AG04449 (cell line): ENCODE measurements at regions not wholly inside any gene's neighbourhood (a gene's known extent, or its start where the extent isn't known, plus 50 kb on each side); places are given as distances from the start of the nearest gene placed in this dataset.

ENCODE experiments used
- CTCF ChIA-PET: fragments of 350-600 bp; formaldehyde crosslinking; extraction: SDS; loops from one replicate; lab custom pipeline; 2021; ENCODE audit warnings: antibody characterized with exemption; lab: Yijun Ruan, JAX
- POLR2A ChIA-PET: fragments of 400-600, 350-600 bp; formaldehyde crosslinking; extraction: SDS; loops from one replicate; lab custom pipeline; 2020; ENCODE audit warnings: antibody characterized with exemption, inconsistent platforms; lab: Yijun Ruan, JAX
- DNase-seq: peaks from one replicate; pipeline ENCODE4 v3.0.0-alpha.2; 2010; ENCODE audit warnings: low read depth, low spot score
- H3K4me3 ChIP-seq: 2 replicates; pipeline ENCODE4 v1.5.1; 2011; ENCODE audit warnings: low read depth, mild to moderate bottlenecking, control low read depth, low read length
- TF ChIP-seq, protein P1 (sequence below): IDR thresholded peaks from one replicate; pipeline ENCODE4 v1.5.1; 2011; ENCODE audit warnings: mild to moderate bottlenecking, moderate library complexity, low read length, control low read depth, inconsistent platforms; ENCODE audit not compliant: insufficient read depth; ENCODE audit errors: missing control alignments

DNA sequence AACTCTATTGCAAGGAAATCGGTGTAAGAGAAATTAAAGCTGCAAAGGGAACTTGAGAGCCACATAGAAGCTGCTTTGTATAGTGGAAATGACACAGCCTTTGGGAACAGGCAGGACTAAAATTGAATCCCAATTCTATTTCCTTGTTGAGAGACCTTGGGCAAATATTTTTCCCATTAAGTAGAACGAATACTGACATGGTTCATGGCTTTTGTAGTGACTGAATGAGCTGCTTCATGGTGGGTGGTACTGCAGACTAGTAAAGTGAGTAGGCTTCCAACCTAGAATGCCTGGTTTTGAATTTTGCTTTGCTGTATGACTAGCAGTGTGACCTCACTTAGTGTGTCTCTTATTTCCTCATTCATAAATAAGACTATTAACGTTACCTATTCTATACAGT is 182.2 kb upstream of the KCNIP4 start:
- DNase-seq, result no peak
- TF ChIP-seq, protein P1, sequence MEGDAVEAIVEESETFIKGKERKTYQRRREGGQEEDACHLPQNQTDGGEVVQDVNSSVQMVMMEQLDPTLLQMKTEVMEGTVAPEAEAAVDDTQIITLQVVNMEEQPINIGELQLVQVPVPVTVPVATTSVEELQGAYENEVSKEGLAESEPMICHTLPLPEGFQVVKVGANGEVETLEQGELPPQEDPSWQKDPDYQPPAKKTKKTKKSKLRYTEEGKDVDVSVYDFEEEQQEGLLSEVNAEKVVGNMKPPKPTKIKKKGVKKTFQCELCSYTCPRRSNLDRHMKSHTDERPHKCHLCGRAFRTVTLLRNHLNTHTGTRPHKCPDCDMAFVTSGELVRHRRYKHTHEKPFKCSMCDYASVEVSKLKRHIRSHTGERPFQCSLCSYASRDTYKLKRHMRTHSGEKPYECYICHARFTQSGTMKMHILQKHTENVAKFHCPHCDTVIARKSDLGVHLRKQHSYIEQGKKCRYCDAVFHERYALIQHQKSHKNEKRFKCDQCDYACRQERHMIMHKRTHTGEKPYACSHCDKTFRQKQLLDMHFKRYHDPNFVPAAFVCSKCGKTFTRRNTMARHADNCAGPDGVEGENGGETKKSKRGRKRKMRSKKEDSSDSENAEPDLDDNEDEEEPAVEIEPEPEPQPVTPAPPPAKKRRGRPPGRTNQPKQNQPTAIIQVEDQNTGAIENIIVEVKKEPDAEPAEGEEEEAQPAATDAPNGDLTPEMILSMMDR, result no peak
- H3K4me3 ChIP-seq, result no peak overlapping the region
- ChIA-PET POLR2A (no interaction called here), CTCF (interaction anchor here (1.0 to 4.5 kb wide), 7 partner anchors 9 to 341 kb away, joined by 3 to 52 read pairs (median 4); no protein-coding TSS in a partner anchor)

DNA sequence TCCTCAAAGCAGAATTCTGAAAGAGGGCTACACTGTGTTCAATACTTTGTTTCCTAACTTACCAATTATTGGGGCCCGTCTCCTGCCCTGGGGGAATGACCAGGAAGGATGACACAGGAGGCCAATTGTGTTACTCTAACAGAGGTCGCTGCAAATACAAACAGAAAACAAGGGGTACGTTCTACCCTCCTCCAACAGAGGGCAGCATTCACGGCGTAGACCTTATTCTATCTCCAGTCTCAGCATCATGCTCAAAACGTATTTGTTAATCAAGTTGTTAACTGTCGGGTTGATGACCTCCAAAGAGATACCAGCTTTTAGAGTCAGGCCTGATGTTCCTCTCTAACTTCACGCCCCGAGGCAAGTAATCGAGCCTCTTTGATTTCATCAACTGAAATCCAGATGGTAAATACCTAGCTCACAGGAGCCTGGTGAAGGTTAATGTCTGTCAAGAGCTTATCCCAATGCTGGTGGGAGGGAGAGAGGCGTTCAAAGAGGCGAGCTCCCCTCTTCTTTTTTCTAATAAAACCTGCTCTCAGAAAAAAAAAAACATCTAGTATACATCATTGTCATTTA is 181.0 kb upstream of the KCNIP4 start:
- ChIA-PET CTCF (interaction anchor here (0.6 to 4.5 kb wide), 7 partner anchors 14 to 340 kb away, joined by 3 to 52 read pairs (median 3); no protein-coding TSS in a partner anchor), POLR2A (no interaction called here)
- no peak overlapping the region for H3K4me3 ChIP-seq
- TF ChIP-seq, protein P1, result peak; percentile 64
- no peak for DNase-seq

DNA sequence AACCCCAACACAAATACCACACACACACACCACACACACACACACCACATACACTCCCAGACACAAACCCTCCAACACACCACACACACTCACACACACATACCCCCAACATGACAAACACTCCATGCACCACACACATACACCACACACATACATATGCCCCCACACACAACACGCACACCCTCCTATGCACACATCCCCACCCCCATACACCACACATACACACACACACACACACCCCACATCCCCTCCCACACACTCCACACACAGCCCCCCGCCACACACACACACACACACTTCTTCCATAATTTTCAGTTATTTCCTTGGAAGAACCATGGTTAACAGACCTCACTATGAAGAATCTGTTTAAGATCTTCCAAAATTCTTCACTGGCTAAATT is 173.5 kb upstream of the KCNIP4 start:
- H3K4me3 ChIP-seq, result no peak overlapping the region
- ChIA-PET CTCF (interaction anchor here (1.2 kb wide), 1 partner anchor 8 kb away, joined by 3 read pairs; no protein-coding TSS in a partner anchor), POLR2A (no interaction called here)
- DNase-seq, result no peak
- TF ChIP-seq, protein P1, result no peak

DNA sequence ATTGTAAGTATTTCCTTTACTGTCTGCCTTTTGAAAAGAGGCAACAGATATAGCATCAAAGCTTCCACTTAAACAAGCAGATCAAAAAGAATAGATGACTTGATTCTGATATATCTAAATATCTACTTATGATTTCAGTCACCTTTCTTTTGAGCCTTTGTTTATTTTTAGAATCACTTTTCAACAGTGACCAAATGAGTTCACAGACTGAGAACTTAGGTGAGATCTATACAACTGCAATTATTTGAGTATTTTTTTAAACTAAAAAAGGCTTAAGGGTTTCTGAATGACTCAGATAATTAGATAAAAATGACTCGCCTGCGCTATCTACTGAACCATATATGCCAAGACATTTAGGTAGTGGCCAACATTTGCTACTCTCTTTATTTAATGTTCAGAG is 166.7 kb upstream of the KCNIP4 start:
- no peak overlapping the region for H3K4me3 ChIP-seq
- DNase-seq, result no peak
- TF ChIP-seq, protein P1, result no peak
- ChIA-PET POLR2A (no interaction called here), CTCF (interaction anchor here (0.9 to 1.3 kb wide), 4 partner anchors 15 to 276 kb away, joined by 3 to 4 read pairs (median 4); no protein-coding TSS in a partner anchor)

DNA sequence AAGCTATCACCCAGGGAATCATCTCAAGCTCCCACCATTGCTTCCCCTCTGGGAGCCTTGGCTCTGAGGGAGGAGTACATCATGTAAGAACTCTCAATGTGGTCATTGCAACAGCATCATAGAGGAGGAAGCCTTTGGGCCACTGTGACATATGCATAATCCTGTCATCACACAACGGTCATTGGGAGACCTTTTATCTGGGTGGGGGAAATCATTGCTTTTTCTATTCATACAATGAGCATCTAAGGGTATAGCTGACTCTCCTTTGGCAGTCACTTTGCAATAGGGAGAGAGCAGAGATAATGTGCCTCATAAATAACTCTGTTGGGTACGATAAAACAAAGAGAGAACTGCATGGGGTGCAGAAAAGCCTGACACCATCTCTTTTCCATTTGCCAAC is 155.2 kb upstream of the KCNIP4 start:
- no peak overlapping the region for H3K4me3 ChIP-seq
- POLR2A ChIA-PET, result no interaction called here
- CTCF ChIA-PET, result no interaction called here
- TF ChIP-seq, protein P1, result no peak
- no peak for DNase-seq

DNA sequence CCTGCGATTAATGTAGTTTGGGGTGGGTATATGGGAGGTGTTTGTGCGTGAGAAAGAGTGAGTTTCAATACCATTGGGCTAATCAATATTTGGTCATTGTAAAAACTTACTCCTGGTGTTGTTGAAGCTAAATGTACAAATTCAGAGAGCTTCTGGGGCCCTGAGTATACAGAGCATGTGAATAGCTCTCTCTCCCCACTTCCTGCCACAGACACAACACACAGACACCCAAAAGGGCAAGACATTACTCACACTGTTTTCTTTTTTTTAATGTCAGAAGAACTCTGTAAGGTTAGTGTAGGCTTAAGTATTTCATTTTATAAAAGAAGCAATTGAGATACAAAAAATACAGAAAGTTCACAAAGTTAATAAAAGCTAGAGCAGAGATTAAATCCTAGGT is 151.3 kb upstream of the KCNIP4 start:
- H3K4me3 ChIP-seq, result no peak overlapping the region
- ChIA-PET POLR2A (no interaction called here), CTCF (interaction anchor here (0.7 kb wide), 1 partner anchor 309 kb away, joined by 4 read pairs; no protein-coding TSS in a partner anchor)
- TF ChIP-seq, protein P1, result no peak
- DNase-seq, result no peak
